ENCODE measurements at regions not wholly inside any gene's neighbourhood (a gene's known extent, or its start where the extent isn't known, plus 50 kb on each side); places are given as distances from the start of the nearest gene placed in this dataset.
"Not testable (repeated sequence)": the region's sequence is repeated elsewhere in the genome, so short reads cannot be mapped to it uniquely, and the experiment has no call there.

- DNase-seq = not testable (repeated sequence)
These were observed 332.5 kb downstream of the DLEU7 start for GRCh38 chr13:50510885-50511545.

DNA sequence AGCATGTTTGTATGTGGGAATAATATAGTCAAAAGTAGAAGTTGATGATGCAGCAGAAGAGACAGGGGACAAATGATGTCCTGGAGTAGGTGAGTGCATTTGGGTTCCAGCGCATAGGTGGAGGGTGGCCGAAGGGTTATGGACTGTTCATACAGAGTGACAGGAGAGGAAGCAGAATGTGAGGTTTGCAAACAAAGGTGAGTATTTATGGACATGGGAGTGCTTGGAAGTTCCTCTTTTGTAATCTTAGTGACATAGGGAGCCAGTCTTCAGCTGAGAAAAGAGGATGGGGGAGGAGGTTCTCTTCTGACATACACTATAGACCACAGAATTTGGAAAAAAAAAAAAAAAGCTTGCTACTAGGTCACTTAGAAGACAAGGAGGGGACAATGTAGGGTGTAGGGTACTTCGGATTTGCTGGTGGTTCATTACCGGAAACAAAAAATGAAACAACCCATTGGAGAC, 331.6 kb downstream of the DLEU7 start:
- no peak for DNase-seq

GRCh38 chr13:50512474-50513299, 330.8 kb downstream of the DLEU7 start:
- no peak for DNase-seq

- DNase-seq = no peak
These were observed 330.1 kb downstream of the DLEU7 start for GRCh38 chr13:50513300-50513877.

GRCh38 chr13:50514249-50514648, 329.2 kb downstream of the DLEU7 start:
- DNase-seq = no peak

GRCh38 chr13:50518131-50518530, 325.4 kb downstream of the DLEU7 start:
- no peak for DNase-seq

DNA sequence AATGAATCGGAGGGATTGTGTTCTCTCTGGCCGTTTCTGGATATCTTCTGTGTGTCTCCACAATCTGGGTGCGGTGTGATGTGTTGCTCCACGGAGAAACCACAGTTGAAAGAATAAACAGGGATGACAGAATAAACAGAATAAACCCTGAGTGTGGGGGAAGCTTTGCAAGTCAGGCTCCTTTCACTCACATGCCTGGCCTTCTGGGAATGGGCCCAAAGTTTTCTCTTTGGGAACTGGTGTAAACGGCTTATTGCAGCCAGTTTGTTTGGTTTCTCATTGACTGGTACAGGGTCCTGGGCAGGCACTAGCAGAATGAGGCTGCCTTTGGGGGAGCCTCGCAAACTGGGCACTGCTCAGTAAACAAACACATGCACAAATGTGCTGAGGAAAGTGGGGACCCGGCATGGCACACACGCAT, 324.7 kb downstream of the DLEU7 start:
- no peak for DNase-seq

DNA sequence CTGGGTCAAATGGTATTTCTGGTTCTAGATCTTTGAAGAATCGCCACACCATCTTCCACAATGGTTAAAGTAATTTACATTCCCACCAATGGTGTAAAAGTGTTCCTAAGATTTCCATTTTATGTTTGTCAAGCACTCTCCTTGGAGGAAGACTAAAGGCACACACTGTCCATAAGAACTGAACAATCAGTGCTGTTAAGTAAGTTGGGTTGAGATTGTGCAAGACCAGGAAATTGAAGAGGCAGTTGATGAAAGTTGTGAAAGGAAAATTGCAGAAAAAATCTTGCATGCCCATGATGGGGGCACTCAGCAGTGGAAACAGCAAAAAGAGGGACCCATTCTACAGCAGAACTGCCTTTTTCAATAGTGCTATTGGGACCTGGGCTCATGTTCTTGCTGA, 323.6 kb downstream of the DLEU7 start:
- DNase-seq = no peak

- no peak for DNase-seq
These were observed 322.3 kb downstream of the DLEU7 start for GRCh38 chr13:50521006-50521830.

DNA sequence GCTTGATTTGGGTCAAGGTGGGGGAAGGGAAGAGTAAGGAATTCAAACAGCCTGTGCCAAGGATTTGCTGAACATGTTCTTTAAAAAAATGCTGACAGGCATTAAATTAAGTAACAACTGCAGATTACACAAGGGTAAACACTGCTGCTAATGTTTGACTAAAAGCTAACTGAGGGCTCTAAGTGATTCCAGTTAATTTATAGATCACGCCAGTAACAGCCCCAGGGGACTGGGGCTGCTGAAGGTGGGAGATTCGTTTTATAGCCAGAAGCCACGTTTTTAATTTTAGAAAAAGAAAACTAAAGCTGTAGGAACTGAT, 321.7 kb downstream of the DLEU7 start:
- DNase-seq = no peak

DNA sequence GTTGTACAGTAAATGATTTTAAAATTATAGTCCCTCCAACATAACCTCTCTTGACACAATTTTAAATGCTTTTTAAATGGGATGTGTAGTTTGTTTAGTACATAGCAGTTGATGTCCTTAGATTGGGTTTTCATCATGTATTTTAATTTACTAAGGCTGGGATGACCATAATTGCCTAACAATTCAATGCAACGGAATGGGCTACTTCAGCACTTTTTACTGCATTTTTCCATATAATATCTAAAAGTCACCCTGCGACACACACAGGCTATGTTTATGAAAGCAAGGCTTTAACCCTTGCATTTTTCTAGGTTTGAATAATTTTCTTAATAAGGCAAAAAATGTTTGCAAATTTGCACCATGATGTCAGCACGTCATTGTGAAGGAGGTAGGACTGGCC, 321.0 kb downstream of the DLEU7 start:
- no peak for DNase-seq

- DNase-seq = no peak
These were observed 320.2 kb downstream of the DLEU7 start for GRCh38 chr13:50523307-50523706.

DNA sequence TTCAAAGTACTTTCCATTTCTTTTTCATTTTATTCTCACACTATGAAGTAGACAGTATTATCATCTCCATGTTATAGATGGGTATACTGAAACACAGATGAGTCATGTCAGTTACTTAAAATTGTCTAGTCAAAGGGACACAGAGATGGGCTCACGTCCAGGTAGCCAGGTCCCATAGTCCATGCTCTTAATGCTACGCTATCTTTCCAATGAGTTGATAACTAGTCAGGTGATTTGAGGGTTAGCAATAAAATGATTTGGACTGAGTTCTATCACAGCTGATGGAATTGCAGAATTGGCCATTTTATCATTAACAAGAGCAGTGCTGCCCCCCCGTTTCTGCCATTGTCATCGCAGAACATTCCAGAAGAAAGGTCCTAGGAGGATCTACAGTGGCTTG, 318.9 kb downstream of the DLEU7 start:
- no peak for DNase-seq

- DNase-seq = no peak
These were observed 316.8 kb downstream of the DLEU7 start for GRCh38 chr13:50526661-50527071.

DNA sequence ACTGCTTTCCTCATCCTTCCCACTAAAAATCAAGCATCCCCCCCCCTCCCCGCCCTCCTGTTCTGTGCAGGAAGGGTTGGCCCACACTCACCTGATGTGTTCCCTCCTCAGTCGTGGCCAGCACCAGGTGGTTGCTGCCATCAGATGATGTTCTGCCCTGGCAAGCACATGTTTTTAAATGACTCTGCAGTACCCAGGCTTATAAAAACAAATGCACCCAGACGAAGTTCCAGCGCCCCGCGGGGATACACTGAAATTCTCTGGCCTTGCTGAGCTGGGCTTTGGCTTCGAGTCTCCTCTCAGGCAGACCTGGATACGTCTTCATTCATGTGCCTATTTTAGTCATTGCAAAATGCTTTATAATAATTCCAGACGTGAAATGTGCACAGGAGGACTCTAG, 316.3 kb downstream of the DLEU7 start:
- no peak for DNase-seq

DNA sequence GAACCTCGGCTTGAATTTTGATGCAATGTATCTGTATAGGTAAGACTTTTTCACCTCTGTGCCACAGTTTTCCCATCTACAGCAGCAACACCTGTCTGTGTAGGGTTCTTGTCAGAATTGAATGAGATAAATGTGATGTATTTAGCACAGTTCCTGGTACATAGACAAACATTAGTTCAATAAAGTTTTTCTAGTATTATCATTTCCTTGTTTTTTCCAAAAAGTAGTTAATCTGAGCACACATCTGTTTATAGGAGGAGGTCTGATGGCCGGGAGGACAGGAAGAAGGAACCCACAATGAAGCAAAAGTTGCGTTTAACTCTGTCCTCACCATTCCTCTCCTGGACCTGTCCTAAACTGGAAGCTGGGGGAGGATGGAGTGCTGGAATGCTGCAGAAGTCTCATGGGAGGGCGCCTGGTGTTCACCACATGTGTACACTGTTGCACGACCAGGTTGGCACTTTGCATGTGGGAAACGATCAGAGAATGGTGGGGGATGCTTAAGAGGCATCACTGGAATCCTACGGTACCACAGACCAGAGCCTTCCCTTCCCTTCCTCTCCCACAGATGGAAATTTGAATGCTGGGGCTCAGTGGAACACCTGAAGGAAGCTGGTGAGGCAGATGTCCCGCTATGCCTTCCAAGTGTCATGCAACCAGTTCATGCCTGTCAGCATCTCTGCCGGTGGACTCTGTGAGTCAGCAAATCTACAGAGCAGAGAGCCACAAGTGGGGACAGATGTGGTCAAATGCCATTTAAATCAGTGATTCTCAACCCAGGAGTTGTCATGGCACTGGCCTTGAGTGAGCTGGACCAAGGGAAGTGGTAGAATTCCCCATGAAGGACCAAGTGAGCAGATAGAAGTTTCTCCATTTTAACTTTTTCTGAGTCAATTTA, 315.6 kb downstream of the DLEU7 start:
- DNase-seq = no peak

GRCh38 chr13:50529154-50529882, 314.2 kb downstream of the DLEU7 start:
- no peak for DNase-seq

DNA sequence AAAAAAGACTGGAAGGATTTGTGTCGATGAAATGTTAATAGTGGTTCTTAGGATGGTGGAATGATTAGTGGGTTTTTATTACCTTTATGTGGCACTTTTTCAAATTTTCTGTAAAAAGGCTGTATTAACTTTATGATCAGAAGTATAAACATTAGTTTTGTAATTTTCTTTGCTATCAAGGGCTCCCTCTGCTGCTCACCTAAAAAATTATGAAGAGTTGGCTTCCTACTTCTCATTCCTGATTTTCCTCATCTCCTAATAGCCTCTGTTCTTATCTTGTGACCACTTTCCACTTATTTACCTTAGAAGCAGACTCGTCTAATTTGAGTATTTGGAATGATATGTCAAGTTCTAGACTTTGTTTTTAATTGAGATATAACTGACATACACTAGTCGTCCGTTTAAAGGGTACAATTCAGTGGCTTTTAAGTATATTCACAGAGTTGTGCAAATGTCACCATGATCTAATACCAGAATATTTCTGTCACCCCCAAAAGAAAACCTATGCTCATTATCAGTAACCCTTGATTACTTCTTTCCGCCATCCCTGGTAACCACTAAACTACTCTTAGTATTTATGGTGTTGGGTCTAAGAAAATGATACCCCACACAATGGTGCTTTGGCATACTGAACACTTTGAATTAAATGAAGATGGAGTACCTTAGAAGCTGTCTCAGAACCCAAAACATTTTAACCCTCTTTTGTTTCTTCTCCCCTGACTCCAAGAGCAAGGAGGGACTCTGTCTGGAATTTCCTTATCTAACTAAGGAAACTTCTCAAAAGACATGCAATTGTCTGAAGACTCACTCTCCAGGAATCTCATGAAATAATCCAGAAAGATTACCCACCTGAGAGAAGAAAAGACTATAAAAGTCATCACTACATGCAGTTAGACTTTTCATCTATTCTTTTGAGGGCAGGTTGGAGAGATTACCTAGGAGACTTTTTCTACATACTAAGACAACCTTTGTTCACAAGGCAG, 311.3 kb downstream of the DLEU7 start:
- DNase-seq = no peak

GRCh38 chr13:50535050-50535449, 308.4 kb downstream of the DLEU7 start:
- no peak for DNase-seq

GRCh38 chr13:50537029-50537428, 306.5 kb downstream of the DLEU7 start:
- no peak for DNase-seq
